ENCODE measurements at regions not wholly inside any gene's neighbourhood (a gene's known extent, or its start where the extent isn't known, plus 50 kb on each side); places are given as distances from the start of the nearest gene placed in this dataset.

GRCh38 chr4:126775485-126776106, 857.2 kb upstream of the INTU start:
- no peak overlapping the region for H3K27ac Mint-ChIP-seq
- H3K36me3 Mint-ChIP-seq = no peaks in the 10 kb centered on the region
- no peak overlapping the region for H3K4me3 Mint-ChIP-seq
- H3K27me3 Mint-ChIP-seq = no peaks in the 10 kb centered on the region
- H3K9me3 Mint-ChIP-seq = no peaks in the 10 kb centered on the region
- no peaks in the 10 kb centered on the region for H3K4me1 Mint-ChIP-seq

- Mint-ChIP-seq H3K4me1 (no peaks in the 10 kb centered on the region), H3K27ac (no peak overlapping the region), H3K4me3 (no peak overlapping the region)
Observed at GRCh38 chr4:126776361-126776760, 856.4 kb upstream of the INTU start.

GRCh38 chr4:126777649-126778048, 855.1 kb upstream of the INTU start:
- Mint-ChIP-seq H3K36me3 (no peaks in the 10 kb centered on the region), H3K27ac (no peak overlapping the region), H3K4me1 (no peaks in the 10 kb centered on the region), H3K4me3 (no peak overlapping the region), H3K9me3 (no peaks in the 10 kb centered on the region), H3K27me3 (no peaks in the 10 kb centered on the region)

More at GRCh38 chr4:126776361-126776760, 856.4 kb upstream of the INTU start:
- no peaks in the 10 kb centered on the region for H3K27me3 Mint-ChIP-seq
- no peaks in the 10 kb centered on the region for H3K36me3 Mint-ChIP-seq
- no peaks in the 10 kb centered on the region for H3K9me3 Mint-ChIP-seq

GRCh38 chr4:126778348-126778747, 854.4 kb upstream of the INTU start:
- H3K9me3 Mint-ChIP-seq = no peaks in the 10 kb centered on the region
- H3K36me3 Mint-ChIP-seq = no peaks in the 10 kb centered on the region
- H3K27me3 Mint-ChIP-seq = no peaks in the 10 kb centered on the region
- H3K27ac Mint-ChIP-seq = no peak overlapping the region
- H3K4me1 Mint-ChIP-seq = no peaks in the 10 kb centered on the region
- no peak overlapping the region for H3K4me3 Mint-ChIP-seq

- Mint-ChIP-seq H3K9me3 (no peaks in the 10 kb centered on the region), H3K4me1 (no peaks in the 10 kb centered on the region), H3K27ac (no peak overlapping the region), H3K36me3 (no peaks in the 10 kb centered on the region), H3K27me3 (no peaks in the 10 kb centered on the region), H3K4me3 (no peak overlapping the region)
Observed at GRCh38 chr4:126779001-126779400, 853.8 kb upstream of the INTU start.

- H3K36me3 Mint-ChIP-seq = no peaks in the 10 kb centered on the region
- H3K4me1 Mint-ChIP-seq = no peaks in the 10 kb centered on the region
- no peaks in the 10 kb centered on the region for H3K9me3 Mint-ChIP-seq
- H3K4me3 Mint-ChIP-seq = no peak overlapping the region
- no peaks in the 10 kb centered on the region for H3K27me3 Mint-ChIP-seq
- no peak overlapping the region for H3K27ac Mint-ChIP-seq
Observed at GRCh38 chr4:126779436-126780166, 853.2 kb upstream of the INTU start.

- Mint-ChIP-seq H3K4me1 (no peaks in the 10 kb centered on the region), H3K4me3 (no peak overlapping the region), H3K9me3 (no peaks in the 10 kb centered on the region), H3K27ac (no peak overlapping the region), H3K36me3 (no peaks in the 10 kb centered on the region), H3K27me3 (no peaks in the 10 kb centered on the region)
Observed at GRCh38 chr4:126783191-126783590, 849.6 kb upstream of the INTU start.

GRCh38 chr4:126784966-126785580, 847.7 kb upstream of the INTU start:
- no peaks in the 10 kb centered on the region for H3K9me3 Mint-ChIP-seq

GRCh38 chr4:126790633-126791032, 842.1 kb upstream of the INTU start:
- Mint-ChIP-seq H3K27me3 (no peaks in the 10 kb centered on the region), H3K27ac (no peak overlapping the region), H3K36me3 (no peaks in the 10 kb centered on the region), H3K4me1 (no peaks in the 10 kb centered on the region), H3K4me3 (no peak overlapping the region), H3K9me3 (no peaks in the 10 kb centered on the region)

More at GRCh38 chr4:126784966-126785580, 847.7 kb upstream of the INTU start:
- H3K27ac Mint-ChIP-seq = no peak overlapping the region
- H3K4me3 Mint-ChIP-seq = no peak overlapping the region
- H3K4me1 Mint-ChIP-seq = no peaks in the 10 kb centered on the region
- no peaks in the 10 kb centered on the region for H3K27me3 Mint-ChIP-seq
- H3K36me3 Mint-ChIP-seq = no peaks in the 10 kb centered on the region

GRCh38 chr4:126794363-126794762, 838.4 kb upstream of the INTU start:
- Mint-ChIP-seq H3K4me3 (no peak overlapping the region), H3K27me3 (no peaks in the 10 kb centered on the region), H3K27ac (no peak overlapping the region), H3K36me3 (no peaks in the 10 kb centered on the region), H3K4me1 (no peaks in the 10 kb centered on the region), H3K9me3 (no peaks in the 10 kb centered on the region)

GRCh38 chr4:126798214-126798613, 834.5 kb upstream of the INTU start:
- H3K4me1 Mint-ChIP-seq = no peaks in the 10 kb centered on the region
- H3K27me3 Mint-ChIP-seq = no peaks in the 10 kb centered on the region
- no peak overlapping the region for H3K27ac Mint-ChIP-seq
- H3K36me3 Mint-ChIP-seq = no peaks in the 10 kb centered on the region
- peaks cover 4% of the 10 kb centered on the region for H3K9me3 Mint-ChIP-seq
- H3K4me3 Mint-ChIP-seq = no peak overlapping the region

- H3K36me3 Mint-ChIP-seq = no peaks in the 10 kb centered on the region
- peaks cover 4% of the 10 kb centered on the region for H3K9me3 Mint-ChIP-seq
- H3K4me3 Mint-ChIP-seq = no peak overlapping the region
- H3K27me3 Mint-ChIP-seq = no peaks in the 10 kb centered on the region
- no peak overlapping the region for H3K27ac Mint-ChIP-seq
- no peaks in the 10 kb centered on the region for H3K4me1 Mint-ChIP-seq
Observed at GRCh38 chr4:126799416-126799815, 833.3 kb upstream of the INTU start.

GRCh38 chr4:126799971-126800574, 832.7 kb upstream of the INTU start:
- Mint-ChIP-seq H3K4me1 (no peaks in the 10 kb centered on the region), H3K36me3 (no peaks in the 10 kb centered on the region), H3K27ac (no peak overlapping the region), H3K27me3 (no peaks in the 10 kb centered on the region), H3K4me3 (no peak overlapping the region), H3K9me3 (peaks cover 4% of the 10 kb centered on the region)

- H3K27ac Mint-ChIP-seq = no peak overlapping the region
- no peaks in the 10 kb centered on the region for H3K4me1 Mint-ChIP-seq
- no peaks in the 10 kb centered on the region for H3K36me3 Mint-ChIP-seq
- no peak overlapping the region for H3K4me3 Mint-ChIP-seq
- H3K9me3 Mint-ChIP-seq = peaks cover 4% of the 10 kb centered on the region
- H3K27me3 Mint-ChIP-seq = no peaks in the 10 kb centered on the region
Observed at GRCh38 chr4:126800575-126801141, 832.1 kb upstream of the INTU start.

- Mint-ChIP-seq H3K4me3 (no peak overlapping the region), H3K27ac (no peak overlapping the region), H3K27me3 (no peaks in the 10 kb centered on the region), H3K36me3 (no peaks in the 10 kb centered on the region), H3K9me3 (no peaks in the 10 kb centered on the region), H3K4me1 (no peaks in the 10 kb centered on the region)
Observed at GRCh38 chr4:126807132-126807531, 825.6 kb upstream of the INTU start.

GRCh38 chr4:126812076-126812475, 820.7 kb upstream of the INTU start:
- Mint-ChIP-seq H3K27ac (no peak overlapping the region), H3K36me3 (no peaks in the 10 kb centered on the region), H3K4me3 (no peak overlapping the region), H3K4me1 (no peaks in the 10 kb centered on the region), H3K9me3 (no peaks in the 10 kb centered on the region), H3K27me3 (no peaks in the 10 kb centered on the region)

Measured in activated naive CD4-positive, alpha-beta T cell treated with anti-CD3 and anti-CD28 coated beads, Interleukin-2, amount 50 U/mL, for 24 hours (primary cell).